Hepatocyte (in vitro differentiated cells): ENCODE measurements at regions not wholly inside any gene's neighbourhood (a gene's known extent, or its start where the extent isn't known, plus 50 kb on each side); places are given as distances from the start of the nearest gene placed in this dataset.
A peak's percentile ranks its signal among the peaks of the same experiment; 100 is the strongest.
"Not testable (repeated sequence)": the region's sequence is repeated elsewhere in the genome, so short reads cannot be mapped to it uniquely, and the experiment has no call there.

Source experiments
- DNase-seq: peaks from one replicate; pipeline ENCODE4 v3.0.0-alpha.2; 2016; ENCODE audit warnings: low spot score
- H2AFZ ChIP-seq: fragments of 200-600 bp; sonication (generic); 2 replicates; pipeline ENCODE4 v1.6.0; 2016; ENCODE audit warnings: antibody characterized with exemption, mild to moderate bottlenecking
- H3K27ac ChIP-seq: fragments of 200-600 bp; sonication (generic); 2 replicates; pipeline ENCODE4 v1.5.1; 2016; ENCODE audit warnings: mild to moderate bottlenecking
- H3K27me3 ChIP-seq: fragments of 200-600 bp; sonication (generic); 2 replicates; pipeline ENCODE4 v1.6.1; 2016
- H3K36me3 ChIP-seq: fragments of 200-600 bp; sonication (generic); replicated peaks from 2 replicates; pipeline ENCODE4 v1.5.1; 2016; ENCODE audit warnings: low read depth; ENCODE audit not compliant: insufficient read depth
- H3K4me1 ChIP-seq: fragments of 200-600 bp; sonication (generic); 2 replicates; pipeline ENCODE4 v1.5.1; 2016; ENCODE audit warnings: mild to moderate bottlenecking, moderate library complexity; ENCODE audit not compliant: insufficient read depth
- H3K4me2 ChIP-seq: fragments of 200-600 bp; sonication (generic); 2 replicates; pipeline ENCODE4 v1.6.0; 2016
- H3K4me3 ChIP-seq: fragments of 200-600 bp; sonication (generic); 2 replicates; pipeline ENCODE4 v1.5.1; 2016; ENCODE audit warnings: mild to moderate bottlenecking
- H3K79me2 ChIP-seq: fragments of 200-600 bp; sonication (generic); 2 replicates; pipeline ENCODE4 v1.6.0; 2017; ENCODE audit warnings: mild to moderate bottlenecking
- H3K9me2 ChIP-seq: fragments of 200-600 bp; sonication (generic); replicated peaks from 2 replicates; pipeline ENCODE4 v1.6.0; 2017; ENCODE audit warnings: mild to moderate bottlenecking; ENCODE audit not compliant: insufficient read depth
- H3K9me3 ChIP-seq: fragments of 200-600 bp; sonication (generic); 2 replicates; pipeline ENCODE4 v1.5.1; 2016; ENCODE audit warnings: low read depth, mild to moderate bottlenecking
- H4K20me1 ChIP-seq: fragments of 200-600 bp; sonication (generic); 2 replicates; pipeline ENCODE4 v1.6.0; 2016; ENCODE audit warnings: mild to moderate bottlenecking; ENCODE audit not compliant: insufficient read depth, poor library complexity, severe bottlenecking
- CTCF ChIP-seq: fragments of 200-600 bp; sonication (generic); IDR thresholded peaks from 2 replicates; pipeline ENCODE4 v1.5.1; 2016; ENCODE audit warnings: antibody characterized with exemption, mild to moderate bottlenecking; ENCODE audit not compliant: poor library complexity
- EZH2 ChIP-seq: fragments of 200-600 bp; sonication (generic); IDR thresholded peaks from 2 replicates; pipeline ENCODE4 v1.6.1; 2016; ENCODE audit warnings: antibody characterized with exemption, mild to moderate bottlenecking, borderline replicate concordance
- EZH2phosphoT487 ChIP-seq: fragments of 200-600 bp; sonication (generic); IDR thresholded peaks from one replicate; pipeline ENCODE4 v1.6.1; 2018; ENCODE audit warnings: antibody characterized with exemption, mild to moderate bottlenecking, low read depth, moderate library complexity; ENCODE audit not compliant: unreplicated experiment, severe bottlenecking
- WGBS: methylation state at CpG from one replicate; pipeline ENCODE4 v1.1.6; 2016; ENCODE audit warnings: low lambda C conversion rate; ENCODE audit errors: missing lambda C conversion rate; 5-methylcytosine and 5-hydroxymethylcytosine counted together

DNA sequence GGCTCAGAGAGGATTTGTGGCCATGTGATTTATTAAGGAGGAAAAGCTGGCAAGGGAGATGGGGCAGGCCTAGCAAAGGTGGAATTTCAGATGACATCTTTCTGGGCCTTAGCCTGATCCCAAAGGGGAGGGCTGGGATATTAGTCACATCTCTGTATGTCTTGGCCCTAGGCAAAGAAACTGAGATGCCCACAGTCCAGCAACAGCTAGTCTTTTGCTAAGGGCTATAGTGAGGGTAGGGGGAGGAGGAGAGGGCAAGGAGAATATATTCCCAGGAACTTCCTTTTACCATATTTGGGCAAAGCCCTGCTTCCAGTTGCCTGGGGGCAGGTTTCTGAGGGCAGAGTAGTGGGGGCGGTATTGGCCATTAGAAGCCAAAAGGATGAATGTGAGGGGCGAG is 209.8 kb upstream of the NR3C2 start:
- H3K27me3 ChIP-seq = no peaks in the 10 kb centered on the region
- no peak overlapping the region for H3K4me3 ChIP-seq
- no peaks in the 10 kb centered on the region for H3K79me2 ChIP-seq
- no peak for DNase-seq
- 78% methylated on average over 2 of the region's 2 CpGs for WGBS
- TF ChIP-seq EZH2 = no peak
- no peak for TF ChIP-seq CTCF
- no peak for TF ChIP-seq EZH2phosphoT487
- H3K9me2 ChIP-seq = no peaks in the 10 kb centered on the region
- no peaks in the 10 kb centered on the region for H4K20me1 ChIP-seq
- no peak overlapping the region for H3K27ac ChIP-seq
- H3K4me1 ChIP-seq = no peaks in the 10 kb centered on the region
- H2AFZ ChIP-seq = no peak overlapping the region
- no peak overlapping the region for H3K4me2 ChIP-seq
- no peaks in the 10 kb centered on the region for H3K9me3 ChIP-seq
- no peaks in the 10 kb centered on the region for H3K36me3 ChIP-seq

- H3K4me1 ChIP-seq = no peaks in the 10 kb centered on the region
Observed at GRCh38 chr4:148649652-148650331, 207.6 kb upstream of the NR3C2 start.

DNA sequence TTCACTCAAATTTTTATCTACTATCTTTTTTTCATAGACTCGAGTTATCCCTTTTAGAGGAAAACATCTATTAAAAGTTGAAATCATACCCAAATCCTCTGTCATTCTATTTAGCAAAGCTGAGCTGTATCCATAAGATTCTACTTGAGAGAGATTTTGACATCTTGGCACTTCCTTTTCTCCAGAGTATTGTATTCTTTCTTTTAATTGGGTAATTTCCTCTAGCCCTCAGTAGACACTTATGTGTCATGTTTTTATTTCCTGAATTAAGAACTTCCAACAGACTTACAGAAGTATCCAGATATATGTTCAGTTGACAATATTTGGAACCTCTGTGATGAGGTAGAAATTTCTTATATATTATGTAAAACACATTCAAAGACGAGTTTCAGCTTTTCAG is 201.6 kb upstream of the NR3C2 start:
- Histone ChIP-seq H3K27me3 (no peaks in the 10 kb centered on the region), H2AFZ (no peak overlapping the region), H3K9me2 (no peaks in the 10 kb centered on the region), H3K4me3 (no peak overlapping the region), H3K9me3 (no peaks in the 10 kb centered on the region), H3K36me3 (no peaks in the 10 kb centered on the region), H3K79me2 (no peaks in the 10 kb centered on the region), H3K27ac (no peak overlapping the region), H3K4me2 (no peak overlapping the region), H3K4me1 (no peaks in the 10 kb centered on the region), H4K20me1 (no peaks in the 10 kb centered on the region)
- TF ChIP-seq EZH2 (no peak), CTCF (no peak), EZH2phosphoT487 (no peak)
- no peak for DNase-seq
- 83% methylated on average over 2 of the region's 2 CpGs for WGBS

More at GRCh38 chr4:148649652-148650331, 207.6 kb upstream of the NR3C2 start:
- Histone ChIP-seq H3K79me2 (no peaks in the 10 kb centered on the region), H3K4me3 (no peak overlapping the region), H3K27ac (no peak overlapping the region), H3K36me3 (no peaks in the 10 kb centered on the region), H3K4me2 (no peak overlapping the region), H3K27me3 (no peaks in the 10 kb centered on the region), H4K20me1 (no peaks in the 10 kb centered on the region), H2AFZ (no peak overlapping the region), H3K9me3 (no peaks in the 10 kb centered on the region), H3K9me2 (no peaks in the 10 kb centered on the region)
- TF ChIP-seq CTCF (no peak), EZH2phosphoT487 (no peak), EZH2 (no peak)
- peak; percentile 10 for DNase-seq
- 77% methylated on average over 1 of the region's 1 CpG for WGBS

DNA sequence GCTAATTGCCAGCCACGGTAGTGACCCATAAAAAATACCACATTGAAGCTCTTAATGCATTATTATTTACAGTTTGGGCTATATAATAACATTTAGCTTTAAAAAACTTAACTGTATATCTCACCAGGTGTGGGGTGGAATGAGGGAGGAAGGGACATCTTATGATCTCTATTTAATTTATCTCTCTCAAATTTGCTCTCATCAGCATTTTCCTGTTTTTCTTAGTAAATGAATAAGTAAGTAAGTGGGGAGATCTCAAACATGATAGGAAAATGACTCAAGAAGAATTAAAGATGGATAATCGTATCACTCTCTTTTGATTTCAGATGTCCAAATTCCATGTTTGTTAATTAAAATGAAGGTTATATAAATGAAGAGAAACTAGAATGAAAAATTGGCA is 200.7 kb upstream of the NR3C2 start:
- Histone ChIP-seq H2AFZ (no peak overlapping the region), H3K4me3 (no peak overlapping the region), H3K9me3 (no peaks in the 10 kb centered on the region), H3K4me1 (no peaks in the 10 kb centered on the region), H3K4me2 (no peak overlapping the region), H3K27me3 (no peaks in the 10 kb centered on the region), H3K27ac (no peak overlapping the region), H3K79me2 (no peaks in the 10 kb centered on the region), H4K20me1 (no peaks in the 10 kb centered on the region), H3K9me2 (no peaks in the 10 kb centered on the region), H3K36me3 (no peaks in the 10 kb centered on the region)
- TF ChIP-seq EZH2phosphoT487 = no peak
- TF ChIP-seq CTCF = no peak
- TF ChIP-seq EZH2 = no peak
- no peak for DNase-seq
- 68% methylated on average over 2 of the region's 2 CpGs for WGBS

DNA sequence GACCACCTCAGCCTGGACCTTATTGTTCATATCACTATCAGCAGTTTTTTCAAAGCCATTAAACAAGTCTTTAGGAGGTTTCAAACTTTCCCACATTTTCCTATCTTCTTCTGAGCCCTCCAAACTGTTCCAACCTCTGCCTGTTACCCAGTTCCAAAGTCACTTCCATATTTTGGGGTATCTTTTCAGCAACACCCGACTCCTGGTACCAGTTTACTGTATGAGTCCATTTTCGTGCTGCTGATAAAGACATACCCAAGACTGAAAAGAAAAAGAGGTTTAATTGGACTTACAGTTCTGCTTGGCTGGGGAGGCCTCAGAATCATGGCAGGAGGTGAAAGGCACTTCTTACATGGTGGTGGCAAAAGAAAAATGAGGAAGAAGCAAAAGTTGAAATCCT is 195.9 kb upstream of the NR3C2 start:
- H2AFZ ChIP-seq, H3K27me3 ChIP-seq, H3K4me2 ChIP-seq, H3K79me2 ChIP-seq, H3K4me3 ChIP-seq, H3K9me3 ChIP-seq, H3K4me1 ChIP-seq, H3K27ac ChIP-seq, H4K20me1 ChIP-seq, H3K9me2 ChIP-seq, H3K36me3 ChIP-seq, DNase-seq: not testable (repeated sequence)
- 79% methylated on average over 2 of the region's 2 CpGs for WGBS
